OCI-M1 (cell line): ENCODE measurements at regions not wholly inside any gene's neighbourhood (a gene's known extent, or its start where the extent isn't known, plus 50 kb on each side); places are given as distances from the start of the nearest gene placed in this dataset.

ENCODE experiments used
- DNase-seq: peaks from one replicate; lab custom pipeline; 2025; lab: John Stamatoyannopoulos, UW

GRCh38 chr5:2029206-2029605 is 146.5 kb upstream of the IRX4 start:
- DNase-seq, result no peak

GRCh38 chr5:2027790-2028189 is 145.1 kb upstream of the IRX4 start:
- no peak for DNase-seq

GRCh38 chr5:2024986-2025721 is 142.4 kb upstream of the IRX4 start:
- DNase-seq, result no peak

- no peak for DNase-seq
Observed at GRCh38 chr5:2023196-2023595, 140.5 kb upstream of the IRX4 start.

- no peak for DNase-seq
Observed at GRCh38 chr5:2022436-2022835, 139.7 kb upstream of the IRX4 start.

- DNase-seq, result no peak
Observed at GRCh38 chr5:2021484-2022176, 138.9 kb upstream of the IRX4 start.

GRCh38 chr5:2020730-2021129 is 138.0 kb upstream of the IRX4 start:
- no peak for DNase-seq

GRCh38 chr5:2019716-2020115 is 137.0 kb upstream of the IRX4 start:
- DNase-seq, result no peak

- DNase-seq, result no peak
Observed at GRCh38 chr5:2018390-2018724, 135.6 kb upstream of the IRX4 start.

GRCh38 chr5:2017540-2018389 is 135.0 kb upstream of the IRX4 start:
- DNase-seq, result peak; percentile 47

- DNase-seq, result no peak
Observed at GRCh38 chr5:2015961-2016360, 133.2 kb upstream of the IRX4 start.

GRCh38 chr5:2015124-2015848 is 132.6 kb upstream of the IRX4 start:
- DNase-seq, result no peak

GRCh38 chr5:2014058-2014610 is 131.4 kb upstream of the IRX4 start:
- DNase-seq, result no peak

- peak; percentile 1 for DNase-seq
Observed at GRCh38 chr5:2013301-2014057, 130.8 kb upstream of the IRX4 start.

GRCh38 chr5:2012885-2013284 is 130.2 kb upstream of the IRX4 start:
- no peak for DNase-seq

- DNase-seq, result no peak
Observed at GRCh38 chr5:2011481-2012411, 129.0 kb upstream of the IRX4 start.

GRCh38 chr5:2010940-2011339 is 128.2 kb upstream of the IRX4 start:
- DNase-seq, result no peak

GRCh38 chr5:2009986-2010914 is 127.5 kb upstream of the IRX4 start:
- no peak for DNase-seq
